ENCODE measurements at regions not wholly inside any gene's neighbourhood (a gene's known extent, or its start where the extent isn't known, plus 50 kb on each side); places are given as distances from the start of the nearest gene placed in this dataset.

DNA sequence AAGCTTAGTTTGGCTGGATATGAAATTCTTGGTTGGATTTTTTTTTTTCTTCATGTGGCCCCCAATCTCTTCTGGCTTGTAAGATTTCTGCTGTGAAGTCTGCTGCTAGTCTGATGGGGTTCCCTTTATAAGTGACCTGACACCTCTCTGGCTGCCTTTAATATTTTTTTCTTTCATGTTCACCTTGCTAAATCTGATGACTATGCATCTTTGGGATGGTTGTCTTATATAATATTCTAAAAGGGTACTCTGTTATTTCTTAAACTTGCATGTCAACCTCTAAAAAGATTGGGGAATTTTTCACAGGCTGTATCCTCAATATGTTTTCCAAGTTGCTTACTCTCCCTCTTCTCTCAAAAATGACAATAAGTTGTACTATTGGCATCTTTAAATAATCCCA, 500.0 kb downstream of the CAAP1 start:
- Histone ChIP-seq H3K18ac (ENCODE audit: extremely low read depth, low read length) (no peak overlapping the region), H3K36me3 (ENCODE audit: control insufficient read depth in 2 of 4, insufficient read depth in 4 of 4, low read length in 3 of 4) (no peaks in the 10 kb centered on the region), H4K8ac (ENCODE audit: extremely low read depth, insufficient read depth, low read length) (no peak overlapping the region), H2BK20ac (ENCODE audit: low read length) (no peak overlapping the region), H2AK5ac (ENCODE audit: low read depth, low read length) (no peak overlapping the region), H2AFZ (ENCODE audit: low read length) (no peak overlapping the region), H4K91ac (replicated peaks; ENCODE audit: insufficient read length, low read length) (no peak overlapping the region), H3K9ac (replicated peaks in 1 of 4; ENCODE audit: extremely low read depth in 1 of 4, low read depth in 3 of 4, low read length in 3 of 4) (no peak overlapping the region), H3K27ac (ENCODE audit: low read depth, low read length) (no peak overlapping the region), H2BK5ac (ENCODE audit: low read depth, low read length) (no peak overlapping the region), H3K79me2 (ENCODE audit: control insufficient read depth in 1 of 2, insufficient read depth in 2 of 2, low read length in 2 of 2) (no peaks in the 10 kb centered on the region), H3K56ac (replicated peaks; ENCODE audit: insufficient read length, low read depth, low read length) (no peak overlapping the region), H3K4ac (replicated peaks; ENCODE audit: insufficient read length, low read depth, low read length) (no peak overlapping the region), H3K4me2 (ENCODE audit: insufficient read depth in 1 of 2, low read depth in 2 of 2, low read length in 2 of 2) (no peak overlapping the region), H3K4me1 (replicated peaks in 1 of 4; ENCODE audit: control insufficient read depth in 3 of 4, insufficient read depth in 4 of 4, low read length in 3 of 4) (no peaks in the 10 kb centered on the region), H2BK12ac (ENCODE audit: low read depth, low read length) (no peak overlapping the region), H3K27me3 (replicated peaks in 1 of 4; ENCODE audit: control insufficient read depth in 3 of 4, extremely low read depth in 1 of 4, insufficient read depth in 3 of 4, low read length in 3 of 4) (no peaks in the 10 kb centered on the region), H3K9me3 (ENCODE audit: insufficient read depth in 2 of 2, low read depth in 1 of 2, low read length in 1 of 2) (peaks cover 9 to 16% of the 10 kb centered on the region in 2 experiments; a peak in 3 of 4 replicates), H4K5ac (ENCODE audit: insufficient read length, low read depth, low read length) (no peak overlapping the region), H3K79me1 (ENCODE audit: low read depth, low read length) (no peaks in the 10 kb centered on the region), H3K23ac (ENCODE audit: insufficient read length) (no peak overlapping the region), H3K14ac (ENCODE audit: insufficient read length) (no peak overlapping the region), H2BK120ac (replicated peaks; ENCODE audit: low read depth, low read length) (no peak overlapping the region), H2BK15ac (ENCODE audit: low read length) (no peak overlapping the region), H3K4me3 (ENCODE audit: extremely low read depth in 1 of 4, insufficient read depth in 2 of 4, low read depth in 3 of 4, low read length in 4 of 4) (no peak overlapping the region), H4K20me1 (replicated peaks in 1 of 2; ENCODE audit: control insufficient read depth in 1 of 2, insufficient read depth in 2 of 2, low read length in 2 of 2) (no peaks in the 10 kb centered on the region), H3K23me2 (ENCODE audit: low read depth, low read length) (no peaks in the 10 kb centered on the region)
- POLR2A ChIA-PET (ENCODE audit: partially characterized antibody): no interaction called here
- no peak for DNase-seq (ENCODE audit: low read depth in 1 of 2, low spot score in 2 of 2)
- CTCF ChIA-PET (ENCODE audit: partially characterized antibody): interaction anchor here (0.6 to 0.7 kb wide), 2 partner anchors 110 to 270 kb away, joined by 3 to 4 read pairs; no protein-coding TSS in a partner anchor
- no peak for FAIRE-seq
- TF ChIP-seq, protein P1, sequence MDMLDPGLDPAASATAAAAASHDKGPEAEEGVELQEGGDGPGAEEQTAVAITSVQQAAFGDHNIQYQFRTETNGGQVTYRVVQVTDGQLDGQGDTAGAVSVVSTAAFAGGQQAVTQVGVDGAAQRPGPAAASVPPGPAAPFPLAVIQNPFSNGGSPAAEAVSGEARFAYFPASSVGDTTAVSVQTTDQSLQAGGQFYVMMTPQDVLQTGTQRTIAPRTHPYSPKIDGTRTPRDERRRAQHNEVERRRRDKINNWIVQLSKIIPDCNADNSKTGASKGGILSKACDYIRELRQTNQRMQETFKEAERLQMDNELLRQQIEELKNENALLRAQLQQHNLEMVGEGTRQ (IDR thresholded peaks at IDR 0.05; ENCODE audit: low read length): no peak
- no peak for TF ChIP-seq EZH2 (IDR thresholded peaks at IDR 0.05; ENCODE audit: low read depth, low read length, severe bottlenecking)
